ENCODE measurements at regions not wholly inside any gene's neighbourhood (a gene's known extent, or its start where the extent isn't known, plus 50 kb on each side); places are given as distances from the start of the nearest gene placed in this dataset.

GRCh38 chr9:95381221-95381620 is 63.7 kb upstream of the FANCC start:
- no peak for TF ChIP-seq EZH2phosphoT487 (IDR thresholded peaks at IDR 0.05; ENCODE audit: borderline replicate concordance)
- TF ChIP-seq, protein P1, sequence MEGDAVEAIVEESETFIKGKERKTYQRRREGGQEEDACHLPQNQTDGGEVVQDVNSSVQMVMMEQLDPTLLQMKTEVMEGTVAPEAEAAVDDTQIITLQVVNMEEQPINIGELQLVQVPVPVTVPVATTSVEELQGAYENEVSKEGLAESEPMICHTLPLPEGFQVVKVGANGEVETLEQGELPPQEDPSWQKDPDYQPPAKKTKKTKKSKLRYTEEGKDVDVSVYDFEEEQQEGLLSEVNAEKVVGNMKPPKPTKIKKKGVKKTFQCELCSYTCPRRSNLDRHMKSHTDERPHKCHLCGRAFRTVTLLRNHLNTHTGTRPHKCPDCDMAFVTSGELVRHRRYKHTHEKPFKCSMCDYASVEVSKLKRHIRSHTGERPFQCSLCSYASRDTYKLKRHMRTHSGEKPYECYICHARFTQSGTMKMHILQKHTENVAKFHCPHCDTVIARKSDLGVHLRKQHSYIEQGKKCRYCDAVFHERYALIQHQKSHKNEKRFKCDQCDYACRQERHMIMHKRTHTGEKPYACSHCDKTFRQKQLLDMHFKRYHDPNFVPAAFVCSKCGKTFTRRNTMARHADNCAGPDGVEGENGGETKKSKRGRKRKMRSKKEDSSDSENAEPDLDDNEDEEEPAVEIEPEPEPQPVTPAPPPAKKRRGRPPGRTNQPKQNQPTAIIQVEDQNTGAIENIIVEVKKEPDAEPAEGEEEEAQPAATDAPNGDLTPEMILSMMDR (conservative IDR thresholded peaks at IDR 0.05; ENCODE audit: low read length), result no peak
